HCT116 (cell line): ENCODE measurements at regions not wholly inside any gene's neighbourhood (a gene's known extent, or its start where the extent isn't known, plus 50 kb on each side); places are given as distances from the start of the nearest gene placed in this dataset.

Experiments used
- ATAC-seq: fragments of 200-7000 bp; cut with Tn5 transposase; 2 replicates; pipeline ENCODE4 v1.9.1; 2020; ENCODE audit warnings: mild to moderate bottlenecking, moderate library complexity
- BruUV-seq: library from RNA; stranded (reverse); fragments of 400-500 nt; replicated peaks from 2 replicates; lab custom pipeline; 2021; lab: Mats Ljungman, UMichigan
- CTCF ChIA-PET: fragments of 300-600 bp; sonication (Branson Sonifier 250); formaldehyde crosslinking; loops from one replicate; lab custom pipeline; 2021; ENCODE audit warnings: antibody characterized with exemption; lab: Charles Lee
- POLR2A ChIA-PET: fragments of 300-600, 350-600 bp; sonication (Branson Sonifier 250); formaldehyde crosslinking; loops from one replicate; lab custom pipeline; 2021; ENCODE audit warnings: antibody characterized with exemption; lab: Charles Lee
- RAD21 ChIA-PET, 2 experiments: fragments of 300-600 bp; sonication (Branson Sonifier 250); formaldehyde crosslinking; loops; one replicate each; lab custom pipeline; 2023; ENCODE audit warnings: low total read pairs in 2 of 2; ENCODE audit not compliant: uncharacterized antibody in 2 of 2, unreplicated experiment in 2 of 2, low non-redundant PET in 1 of 2; lab: Charles Lee
- DNase-seq: peaks from one replicate; pipeline ENCODE4 v3.0.0-alpha.2; 2010; ENCODE audit warnings: low read depth, low spot score
- H2AFZ ChIP-seq: fragments of 200-600 bp; shearing (Covaris generic), sonication (generic); 2 replicates; pipeline ENCODE4 v1.6.1; 2017; ENCODE audit warnings: low read depth, mixed run types, mixed read lengths, antibody characterized with exemption, low read length; ENCODE audit not compliant: poor library complexity, severe bottlenecking
- H3K27ac ChIP-seq: 2 replicates; pipeline ENCODE4 v1.5.1; 2012; ENCODE audit warnings: low read depth, low read length
- H3K27me3 ChIP-seq: fragments of 200-600 bp; sonication (generic); 2 replicates; pipeline ENCODE4 v1.6.1; 2016; ENCODE audit warnings: mixed run types, low read length, mixed read lengths; ENCODE audit not compliant: insufficient read depth
- H3K36me3 ChIP-seq, 2 experiments: fragments of 200-500 bp in 1 of 2; fragments of 200-600 bp in 1 of 2; sonication (Bioruptor generic) in 1 of 2; sonication (generic) in 1 of 2; 2 replicates each; pipeline versions ENCODE4 v1.5.1 to v1.6.1; 2014 to 2016; ENCODE audit warnings: low read length in 2 of 2, inconsistent platforms in 1 of 2, mixed read lengths in 1 of 2, mixed run types in 1 of 2; ENCODE audit not compliant: insufficient read depth in 2 of 2, control insufficient read depth in 1 of 2
- H3K4me1 ChIP-seq, 2 experiments: fragments of 200-600 bp in 1 of 2; sonication (generic) in 1 of 2; 2 replicates each; pipeline versions ENCODE4 v1.5.1 to v1.6.1; 2012 to 2017; ENCODE audit warnings: low read length in 2 of 2, inconsistent platforms in 1 of 2, mild to moderate bottlenecking in 1 of 2, mixed read lengths in 1 of 2, mixed run types in 1 of 2, moderate library complexity in 1 of 2; ENCODE audit not compliant: insufficient read depth in 2 of 2, control insufficient read depth in 1 of 2
- H3K4me2 ChIP-seq: fragments of 200-600 bp; sonication (generic); 2 replicates; pipeline ENCODE4 v1.6.1; 2017; ENCODE audit warnings: mixed run types, low read length, mixed read lengths
- H3K4me3 ChIP-seq, 2 experiments: fragments of 200-600 bp in 1 of 2; sonication (generic) in 1 of 2; replicated peaks in 1 of 2; 2 replicates each; pipeline ENCODE4 v1.5.1; 2011 to 2016; ENCODE audit warnings: low read length in 2 of 2, control low read depth in 1 of 2, low read depth in 1 of 2, mild to moderate bottlenecking in 1 of 2, mixed read lengths in 1 of 2, mixed run types in 1 of 2
- H3K79me2 ChIP-seq: fragments of 200-600 bp; sonication (generic); 2 replicates; pipeline ENCODE4 v1.6.1; 2017; ENCODE audit warnings: mild to moderate bottlenecking, mixed run types, low read length, moderate library complexity, mixed read lengths; ENCODE audit not compliant: insufficient read depth
- H3K9ac ChIP-seq: fragments of 200-600 bp; sonication (generic); 2 replicates; pipeline ENCODE4 v1.6.1; 2016; ENCODE audit warnings: low read length, mixed read lengths
- H3K9me2 ChIP-seq: fragments of 200-600 bp; sonication (generic), shearing (Covaris generic); 2 replicates; pipeline ENCODE4 v1.6.1; 2017; ENCODE audit warnings: mixed run types, mild to moderate bottlenecking, moderate library complexity; ENCODE audit not compliant: insufficient read depth
- H3K9me3 ChIP-seq, 2 experiments: fragments of 200-500 bp in 1 of 2; fragments of 200-600 bp in 1 of 2; sonication (Bioruptor generic) in 1 of 2; sonication (generic) in 1 of 2; 2 replicates each; pipeline ENCODE4 v1.6.1; 2014 to 2017; ENCODE audit warnings: low read length in 2 of 2, mixed read lengths in 2 of 2, inconsistent platforms in 1 of 2, low read depth in 1 of 2, mild to moderate bottlenecking in 1 of 2, mixed run types in 1 of 2, moderate library complexity in 1 of 2; ENCODE audit not compliant: control insufficient read depth in 1 of 2, insufficient read depth in 1 of 2
- H4K20me1 ChIP-seq: fragments of 200-600 bp; sonication (generic), shearing (Covaris generic); 2 replicates; pipeline ENCODE4 v1.6.1; 2017; ENCODE audit warnings: mixed run types, mild to moderate bottlenecking, moderate library complexity; ENCODE audit not compliant: insufficient read depth
- CBX3 ChIP-seq: IDR thresholded peaks from 2 replicates; pipeline ENCODE4 v1.6.1; 2012; ENCODE audit warnings: low read depth
- CTCF ChIP-seq, 3 experiments: fragments of 200-600 bp in 1 of 3; sonication (generic) in 1 of 3; IDR thresholded peaks in 2 of 3; conservative IDR thresholded peaks in 1 of 3; 2 replicates each; pipeline ENCODE4 v1.5.1; 2012 to 2017; ENCODE audit warnings: low read depth in 2 of 3, low read length in 2 of 3, antibody characterized with exemption in 1 of 3, borderline replicate concordance in 1 of 3, control low read depth in 1 of 3, mild to moderate bottlenecking in 1 of 3, mixed read lengths in 1 of 3, mixed run types in 1 of 3, moderate library complexity in 1 of 3; ENCODE audit not compliant: insufficient read depth in 1 of 3
- EGR1 ChIP-seq: IDR thresholded peaks from 2 replicates; pipeline ENCODE4 v1.6.1; 2012; ENCODE audit warnings: low read depth
- ELF1 ChIP-seq: IDR thresholded peaks from 2 replicates; pipeline ENCODE4 v1.6.1; 2012; ENCODE audit warnings: low read depth, borderline replicate concordance
- EZH2phosphoT487 ChIP-seq: fragments of 200-600 bp; IDR thresholded peaks from 2 replicates; pipeline ENCODE4 v1.6.1; 2018; ENCODE audit warnings: antibody characterized with exemption, borderline replicate concordance
- FOSL1 ChIP-seq: IDR thresholded peaks from 2 replicates; pipeline ENCODE4 v1.6.1; 2012; ENCODE audit warnings: low read depth
- JUND ChIP-seq: IDR thresholded peaks from 2 replicates; pipeline ENCODE4 v1.6.1; 2012
- POLR2AphosphoS5 ChIP-seq: IDR thresholded peaks from 2 replicates; pipeline ENCODE4 v1.6.1; 2011; ENCODE audit warnings: mild to moderate bottlenecking, low read depth, low read length, moderate library complexity
- RAD21 ChIP-seq: IDR thresholded peaks from 2 replicates; pipeline ENCODE4 v1.6.1; 2012; ENCODE audit warnings: low read depth, mild to moderate bottlenecking
- SIN3A ChIP-seq: IDR thresholded peaks from 2 replicates; pipeline ENCODE4 v1.6.1; 2012; ENCODE audit warnings: low read depth
- YY1 ChIP-seq: IDR thresholded peaks from 2 replicates; pipeline ENCODE4 v1.6.1; 2011; ENCODE audit warnings: low read length, low read depth, moderate library complexity, mild to moderate bottlenecking; ENCODE audit not compliant: insufficient replicate concordance; ENCODE audit errors: extremely low read depth
- ZFX ChIP-seq: fragments of 450-650 bp; IDR thresholded peaks from 2 replicates; pipeline ENCODE4 v1.6.1; 2017
- intact Hi-C: fragments of 100-400 bp; cut with micrococcal nuclease; formaldehyde crosslinking; loops from 2 replicates; pipeline ENCODE4 v1.10.0; 2022
- TF ChIP-seq, protein P1 (sequence below): IDR thresholded peaks from 2 replicates; pipeline ENCODE4 v1.6.1; 2012
- TF ChIP-seq, protein P2 (sequence below): IDR thresholded peaks from 2 replicates; pipeline ENCODE4 v1.6.1; 2012

DNA sequence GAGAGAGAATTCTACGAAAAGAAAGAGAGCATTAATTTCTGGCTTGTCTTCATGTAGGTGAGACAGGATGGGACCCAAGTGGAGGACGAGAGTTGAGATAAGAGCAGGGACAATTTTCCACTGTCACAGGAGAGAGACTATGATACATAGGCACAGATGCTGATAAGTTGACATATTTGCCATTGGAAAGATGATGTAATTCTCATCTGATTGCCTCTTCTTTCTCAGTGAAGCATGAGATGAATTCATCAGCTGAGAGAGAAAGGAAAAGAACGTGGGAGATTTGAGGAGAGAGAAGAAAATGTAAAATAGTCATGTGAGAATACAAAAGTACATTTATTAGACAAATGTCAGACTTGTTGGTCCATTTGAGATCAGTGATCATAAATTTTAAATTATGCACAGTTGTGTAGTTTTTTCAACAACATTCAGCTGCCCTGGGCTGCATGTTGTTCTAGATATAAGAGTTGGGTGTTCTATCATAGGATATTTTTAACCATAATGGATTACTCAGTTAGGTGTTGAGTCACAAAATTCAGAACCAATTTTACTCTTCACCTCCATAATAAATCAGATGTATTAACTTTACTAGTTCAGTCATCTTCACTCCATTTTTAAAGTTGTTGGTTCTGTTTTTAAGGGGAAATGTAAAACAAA is 222.9 kb downstream of the DPY19L2 start:
- no peaks in the 10 kb centered on the region for H3K9me3 ChIP-seq
- RAD21 ChIA-PET: no interaction called here
- POLR2A ChIA-PET: no interaction called here
- H3K9ac ChIP-seq: no peak overlapping the region
- H3K27me3 ChIP-seq: no peaks in the 10 kb centered on the region
- TF ChIP-seq POLR2AphosphoS5 (no peak), FOSL1 (no peak), CBX3 (no peak), EZH2phosphoT487 (no peak), YY1 (no peak), ZFX (no peak), RAD21 (no peak), EGR1 (no peak), CTCF (IDR thresholded peaks at IDR 0.05 in 2 of 3, conservative IDR thresholded peaks at IDR 0.05 in 1 of 3; ENCODE audit: borderline replicate concordance in 1 of 3, insufficient read depth in 1 of 3, low read depth in 2 of 3, low read length in 2 of 3) (no peak), SIN3A (no peak), JUND (no peak), ELF1 (no peak)
- TF ChIP-seq, protein P1, sequence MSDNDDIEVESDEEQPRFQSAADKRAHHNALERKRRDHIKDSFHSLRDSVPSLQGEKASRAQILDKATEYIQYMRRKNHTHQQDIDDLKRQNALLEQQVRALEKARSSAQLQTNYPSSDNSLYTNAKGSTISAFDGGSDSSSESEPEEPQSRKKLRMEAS: no peak
- TF ChIP-seq, protein P2, sequence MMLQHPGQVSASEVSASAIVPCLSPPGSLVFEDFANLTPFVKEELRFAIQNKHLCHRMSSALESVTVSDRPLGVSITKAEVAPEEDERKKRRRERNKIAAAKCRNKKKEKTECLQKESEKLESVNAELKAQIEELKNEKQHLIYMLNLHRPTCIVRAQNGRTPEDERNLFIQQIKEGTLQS: no peak
- H3K4me3 ChIP-seq: no peak overlapping the region
- H3K79me2 ChIP-seq: no peaks in the 10 kb centered on the region
- H3K9me2 ChIP-seq: peaks cover 2% of the 10 kb centered on the region; the same call in 1 of the 2 replicates
- ATAC-seq: no peak
- no peak overlapping the region for H3K27ac ChIP-seq
- intact Hi-C loops: no loop called here
- H4K20me1 ChIP-seq: no peaks in the 10 kb centered on the region
- CTCF ChIA-PET: no interaction called here
- no peak overlapping the region for H3K4me2 ChIP-seq
- H3K36me3 ChIP-seq: no peaks in the 10 kb centered on the region
- no peak for DNase-seq
- H3K4me1 ChIP-seq: no peaks in the 10 kb centered on the region
- H2AFZ ChIP-seq: no peak overlapping the region
- no TSS peak for BruUV-seq
